Neural progenitor cell (in vitro differentiated cells): ENCODE measurements at regions not wholly inside any gene's neighbourhood (a gene's known extent, or its start where the extent isn't known, plus 50 kb on each side); places are given as distances from the start of the nearest gene placed in this dataset.

Experiments used
- CTCF ChIP-seq: fragments of 200-600 bp; sonication (generic); IDR thresholded peaks from 2 replicates; pipeline ENCODE4 v1.5.1; 2017; ENCODE audit warnings: antibody characterized with exemption, mild to moderate bottlenecking
- EZH2 ChIP-seq: fragments of 200-600 bp; sonication (generic); IDR thresholded peaks from 2 replicates; pipeline ENCODE4 v1.6.1; 2017; ENCODE audit warnings: antibody characterized with exemption, mild to moderate bottlenecking, moderate library complexity

DNA sequence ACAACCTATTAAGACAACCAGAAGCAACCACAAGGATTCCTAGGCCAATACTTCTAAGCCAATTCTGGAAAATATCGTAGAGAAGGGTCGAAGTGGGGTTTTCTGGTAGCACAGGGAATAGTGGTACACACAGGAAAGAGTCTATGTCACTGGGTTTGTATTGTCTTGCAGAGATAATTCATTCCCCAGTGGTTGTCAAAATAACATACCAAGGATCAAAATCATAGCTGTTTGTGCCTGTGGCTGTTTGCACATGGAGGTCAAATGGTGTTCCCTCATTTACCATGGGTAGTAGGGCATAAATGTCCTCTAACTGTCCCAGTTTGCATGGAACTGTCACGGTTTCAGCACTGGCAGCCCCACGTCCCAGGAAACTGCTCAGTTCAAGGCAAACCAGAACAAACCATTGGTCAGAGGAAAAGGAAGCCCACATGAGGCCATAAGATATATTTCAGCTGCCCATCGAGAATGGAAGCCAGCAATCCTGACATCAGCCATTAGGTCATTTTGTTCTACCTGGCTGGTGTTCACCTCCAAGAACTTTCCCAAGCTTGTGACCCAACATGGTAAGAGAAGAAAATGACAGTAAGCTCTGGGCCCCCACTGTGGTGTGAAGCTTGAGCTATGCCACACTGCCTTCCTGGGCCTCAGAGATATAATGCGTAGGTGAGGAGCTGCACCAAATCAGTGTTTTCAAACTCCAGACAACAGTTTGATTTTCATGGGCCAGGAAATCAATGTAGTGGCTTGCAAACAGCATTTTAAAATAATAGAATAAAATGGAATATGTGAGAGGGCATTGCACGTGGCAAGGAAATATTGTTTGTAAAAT is 53.9 kb upstream of the NFE2L3 start:
- TF ChIP-seq EZH2 (no peak), CTCF (no peak)
